Endothelial cell of umbilical vein (primary cell): ENCODE measurements at regions not wholly inside any gene's neighbourhood (a gene's known extent, or its start where the extent isn't known, plus 50 kb on each side); places are given as distances from the start of the nearest gene placed in this dataset.

ENCODE experiments used
- BruUV-seq: library from RNA; stranded (reverse); fragments of 400-500 nt; replicated peaks from 2 replicates; lab custom pipeline; 2021; lab: Mats Ljungman, UMichigan
- CTCF ChIA-PET: fragments of 300-600, 350-600 bp; sonication (Branson Sonifier 250); formaldehyde crosslinking; loops from one replicate; lab custom pipeline; 2021; ENCODE audit warnings: antibody characterized with exemption, inconsistent platforms; lab: Charles Lee
- POLR2A ChIA-PET: fragments of 300-600, 350-600 bp; sonication (Branson Sonifier 250); formaldehyde crosslinking; loops from one replicate; lab custom pipeline; 2021; ENCODE audit warnings: antibody characterized with exemption, inconsistent platforms; lab: Charles Lee
- DNase-seq: peaks from one replicate; pipeline ENCODE4 v3.0.0-alpha.2; 2011; ENCODE audit warnings: low read depth, low spot score
- FAIRE-seq: peaks from 2 replicates; lab custom pipeline; 2011; peaks lifted over from hg19 to GRCh38; lab: Jason Lieb, UNC
- H2AFZ ChIP-seq: 2 replicates; pipeline ENCODE4 v1.6.0; 2012; ENCODE audit warnings: low read depth, low read length, control low read depth, inconsistent platforms
- H3K27ac ChIP-seq: 2 replicates; pipeline ENCODE4 v1.5.1; 2011; ENCODE audit warnings: low read depth, mild to moderate bottlenecking, control low read depth, low read length, moderate library complexity; ENCODE audit not compliant: insufficient read depth
- H3K27me3 ChIP-seq, 2 experiments: 2 replicates each; pipeline versions ENCODE4 v1.6.0 to v1.6.1; 2011; ENCODE audit warnings: low read length in 2 of 2, mixed read lengths in 1 of 2; ENCODE audit not compliant: control insufficient read depth in 2 of 2, insufficient read depth in 2 of 2
- H3K36me3 ChIP-seq, 2 experiments: 2 replicates in 1 of 2; 3 replicates in 1 of 2; pipeline ENCODE4 v1.5.1; 2011; ENCODE audit warnings: low read length in 2 of 2, mild to moderate bottlenecking in 1 of 2, moderate library complexity in 1 of 2; ENCODE audit not compliant: control insufficient read depth in 2 of 2, insufficient read depth in 2 of 2; ENCODE audit errors: extremely low read depth in 1 of 2
- H3K4me1 ChIP-seq: 3 replicates; pipeline ENCODE4 v1.5.1; 2011; ENCODE audit warnings: mild to moderate bottlenecking, low read length; ENCODE audit not compliant: control insufficient read depth, insufficient read depth; ENCODE audit errors: extremely low read depth
- H3K4me2 ChIP-seq: 2 replicates; pipeline ENCODE4 v1.6.1; 2011; ENCODE audit warnings: low read length, control low read depth, mixed read lengths; ENCODE audit not compliant: insufficient read depth
- H3K4me3 ChIP-seq, 3 experiments: fragments of 200-600 bp in 1 of 3; sonication (generic), shearing (Covaris generic) in 1 of 3; replicated peaks in 1 of 3; 2 replicates each; pipeline ENCODE4 v1.5.1; 2011 to 2016; ENCODE audit warnings: control low read depth in 3 of 3, low read length in 3 of 3, mild to moderate bottlenecking in 2 of 3, inconsistent platforms in 1 of 3, low read depth in 1 of 3, moderate library complexity in 1 of 3; ENCODE audit not compliant: insufficient read depth in 1 of 3
- H3K79me2 ChIP-seq: 2 replicates; pipeline ENCODE4 v1.6.0; 2012; ENCODE audit warnings: low read length, inconsistent platforms; ENCODE audit not compliant: control insufficient read depth, insufficient read depth
- H3K9ac ChIP-seq: replicated peaks from 2 replicates; pipeline ENCODE3; 2011; ENCODE audit warnings: low read length, control low read depth; ENCODE audit not compliant: insufficient read depth; ENCODE audit errors: extremely low read depth
- H3K9me1 ChIP-seq: replicated peaks from 3 replicates; pipeline ENCODE4 v1.6.0; 2011; ENCODE audit warnings: mild to moderate bottlenecking, low read length; ENCODE audit not compliant: control insufficient read depth, insufficient read depth; ENCODE audit errors: extremely low read depth
- H3K9me3 ChIP-seq: replicated peaks from 2 replicates; pipeline ENCODE4 v1.5.1; 2012; ENCODE audit warnings: low read length, inconsistent platforms; ENCODE audit not compliant: control insufficient read depth, insufficient read depth
- H4K20me1 ChIP-seq: replicated peaks from 2 replicates; pipeline ENCODE3; 2011; ENCODE audit warnings: mild to moderate bottlenecking, low read length; ENCODE audit not compliant: control insufficient read depth, insufficient read depth; ENCODE audit errors: extremely low read depth
- EZH2 ChIP-seq: IDR thresholded peaks from 2 replicates; pipeline ENCODE4 v1.6.1; 2012; ENCODE audit warnings: borderline replicate concordance, low read depth, mild to moderate bottlenecking, moderate library complexity, low read length, inconsistent platforms; ENCODE audit not compliant: severe bottlenecking
- FOS ChIP-seq: IDR thresholded peaks from 2 replicates; pipeline ENCODE4 v1.6.1; 2011; ENCODE audit warnings: mild to moderate bottlenecking, low read length, moderate library complexity, borderline replicate concordance; ENCODE audit not compliant: insufficient read depth
- GATA2 ChIP-seq: IDR thresholded peaks from 2 replicates; pipeline ENCODE4 v1.7.0; 2011; ENCODE audit warnings: low read depth, mild to moderate bottlenecking, moderate library complexity, mixed read lengths, low read length; ENCODE audit not compliant: insufficient read length, insufficient read depth
- JUN ChIP-seq: IDR thresholded peaks from 2 replicates; pipeline ENCODE4 v1.6.1; 2011; ENCODE audit warnings: borderline replicate concordance, low read depth; ENCODE audit not compliant: insufficient read length, insufficient read depth
- MYC ChIP-seq: IDR thresholded peaks from one replicate; pipeline ENCODE4 v1.6.1; 2011; ENCODE audit warnings: mild to moderate bottlenecking, low read depth, low read length
- POLR2A ChIP-seq: IDR thresholded peaks from 2 replicates; pipeline ENCODE4 v1.6.1; 2012; ENCODE audit warnings: low read depth, mild to moderate bottlenecking, control low read depth, low read length
- POLR2AphosphoS5 ChIP-seq: IDR thresholded peaks from 2 replicates; pipeline ENCODE4 v1.6.1; 2012; ENCODE audit warnings: low read depth, mild to moderate bottlenecking, control low read depth, low read length, moderate library complexity; ENCODE audit not compliant: insufficient read depth
- dilution Hi-C: fragments of 300-500 bp; cut with MboI; formaldehyde crosslinking; loops from one replicate; pipeline ENCODE4 v1.15.0; 2019; ENCODE audit warnings: low sequenced_read_pairs; ENCODE audit not compliant: extremely low pct_ligation_motif_present
- intact Hi-C: fragments of 100-400 bp; cut with micrococcal nuclease; formaldehyde crosslinking; loops from one replicate; pipeline ENCODE4 v1.10.0; 2022
- TF ChIP-seq, protein P1 (sequence below), 2 donors: IDR thresholded peaks; 1 replicate in 1 of 2; 2 replicates in 1 of 2; pipeline ENCODE4 v1.5.1; 2011; ENCODE audit warnings: low read length in 2 of 2, mild to moderate bottlenecking in 2 of 2, moderate library complexity in 2 of 2, control low read depth in 1 of 2, inconsistent platforms in 1 of 2, low read depth in 1 of 2; ENCODE audit not compliant: insufficient read depth in 1 of 2; ENCODE audit errors: extremely low read depth in 1 of 2
- TF ChIP-seq, protein P2 (sequence below): IDR thresholded peaks from 2 replicates; pipeline ENCODE4 v1.6.1; 2011; ENCODE audit not compliant: insufficient read depth, insufficient read length

- dilution Hi-C loops = no loop called here
- Histone ChIP-seq H3K79me2 (no peaks in the 10 kb centered on the region), H3K4me1 (no peaks in the 10 kb centered on the region), H3K36me3 (no peaks in the 10 kb centered on the region), H3K4me3 (no peak overlapping the region), H3K9ac (no peak overlapping the region), H3K9me3 (no peaks in the 10 kb centered on the region), H3K4me2 (no peak overlapping the region), H3K27ac (no peak overlapping the region), H4K20me1 (no peaks in the 10 kb centered on the region), H3K27me3 (no peaks in the 10 kb centered on the region), H3K9me1 (no peaks in the 10 kb centered on the region), H2AFZ (no peak overlapping the region)
- ChIA-PET CTCF (no interaction called here), POLR2A (no interaction called here)
- BruUV-seq = no TSS peak
- no peak for FAIRE-seq
- no peak for DNase-seq
- intact Hi-C loops = no loop called here
- no peak for TF ChIP-seq FOS
- TF ChIP-seq, protein P1, sequence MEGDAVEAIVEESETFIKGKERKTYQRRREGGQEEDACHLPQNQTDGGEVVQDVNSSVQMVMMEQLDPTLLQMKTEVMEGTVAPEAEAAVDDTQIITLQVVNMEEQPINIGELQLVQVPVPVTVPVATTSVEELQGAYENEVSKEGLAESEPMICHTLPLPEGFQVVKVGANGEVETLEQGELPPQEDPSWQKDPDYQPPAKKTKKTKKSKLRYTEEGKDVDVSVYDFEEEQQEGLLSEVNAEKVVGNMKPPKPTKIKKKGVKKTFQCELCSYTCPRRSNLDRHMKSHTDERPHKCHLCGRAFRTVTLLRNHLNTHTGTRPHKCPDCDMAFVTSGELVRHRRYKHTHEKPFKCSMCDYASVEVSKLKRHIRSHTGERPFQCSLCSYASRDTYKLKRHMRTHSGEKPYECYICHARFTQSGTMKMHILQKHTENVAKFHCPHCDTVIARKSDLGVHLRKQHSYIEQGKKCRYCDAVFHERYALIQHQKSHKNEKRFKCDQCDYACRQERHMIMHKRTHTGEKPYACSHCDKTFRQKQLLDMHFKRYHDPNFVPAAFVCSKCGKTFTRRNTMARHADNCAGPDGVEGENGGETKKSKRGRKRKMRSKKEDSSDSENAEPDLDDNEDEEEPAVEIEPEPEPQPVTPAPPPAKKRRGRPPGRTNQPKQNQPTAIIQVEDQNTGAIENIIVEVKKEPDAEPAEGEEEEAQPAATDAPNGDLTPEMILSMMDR (IDR thresholded peaks at IDR 0.05; ENCODE audit: extremely low read depth in 1 of 2, insufficient read depth in 1 of 2, low read depth in 1 of 2, low read length in 2 of 2) = no peak
- no peak for TF ChIP-seq POLR2A
- TF ChIP-seq, protein P2, sequence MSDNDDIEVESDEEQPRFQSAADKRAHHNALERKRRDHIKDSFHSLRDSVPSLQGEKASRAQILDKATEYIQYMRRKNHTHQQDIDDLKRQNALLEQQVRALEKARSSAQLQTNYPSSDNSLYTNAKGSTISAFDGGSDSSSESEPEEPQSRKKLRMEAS = no peak
- no peak for TF ChIP-seq JUN
- TF ChIP-seq POLR2AphosphoS5 = no peak
- TF ChIP-seq MYC = no peak
- TF ChIP-seq EZH2 = no peak
- TF ChIP-seq GATA2 = no peak
Measured at GRCh38 chr6:163643866-163644265, 229.3 kb downstream of the QKI start.
